DOHH2 (cell line): ENCODE measurements at regions not wholly inside any gene's neighbourhood (a gene's known extent, or its start where the extent isn't known, plus 50 kb on each side); places are given as distances from the start of the nearest gene placed in this dataset.

Experiments used
- H3F3A ChIP-seq: fragments of 200-600 bp; sonication (generic), shearing (Covaris generic); 2 replicates; pipeline ENCODE4 v1.6.0; 2016; ENCODE audit warnings: antibody characterized with exemption, mild to moderate bottlenecking; ENCODE audit not compliant: control insufficient read depth, insufficient read depth
- H3K27ac ChIP-seq: fragments of 200-600 bp; sonication (generic); 2 replicates; pipeline ENCODE4 v1.5.1; 2014; ENCODE audit warnings: low read depth, mild to moderate bottlenecking, low read length, moderate library complexity
- H3K27me3 ChIP-seq: fragments of 200-600 bp; sonication (generic); 2 replicates; pipeline ENCODE4 v1.6.1; 2014; ENCODE audit warnings: mild to moderate bottlenecking, low read length, mixed read lengths; ENCODE audit not compliant: control insufficient read depth
- H3K36me3 ChIP-seq: fragments of 200-600 bp; sonication (generic); 2 replicates; pipeline ENCODE4 v1.6.1; 2014; ENCODE audit warnings: mild to moderate bottlenecking, low read length, moderate library complexity, mixed read lengths; ENCODE audit not compliant: control insufficient read depth
- H3K4me1 ChIP-seq: fragments of 200-600 bp; sonication (generic); 2 replicates; pipeline ENCODE4 v1.6.1; 2014; ENCODE audit warnings: mild to moderate bottlenecking, low read length, mixed read lengths; ENCODE audit not compliant: control insufficient read depth
- H3K4me2 ChIP-seq: fragments of 200-600 bp; sonication (generic); 2 replicates; pipeline ENCODE4 v1.6.0; 2014; ENCODE audit warnings: mild to moderate bottlenecking, low read length, moderate library complexity
- H3K4me3 ChIP-seq: fragments of 200-600 bp; sonication (generic); 2 replicates; pipeline ENCODE4 v1.5.1; 2014; ENCODE audit warnings: mild to moderate bottlenecking, low read length, mixed read lengths
- H3K79me2 ChIP-seq: fragments of 200-600 bp; sonication (generic); 2 replicates; pipeline ENCODE4 v1.6.1; 2014; ENCODE audit warnings: mild to moderate bottlenecking, low read length, mixed read lengths; ENCODE audit not compliant: control insufficient read depth
- H3K9me2 ChIP-seq: fragments of 200-600 bp; sonication (generic); replicated peaks from 2 replicates; pipeline ENCODE4 v1.6.1; 2014; ENCODE audit warnings: mild to moderate bottlenecking, low read length, mixed read lengths; ENCODE audit not compliant: control insufficient read depth
- H3K9me3 ChIP-seq: fragments of 200-600 bp; sonication (generic); 2 replicates; pipeline ENCODE4 v1.6.1; 2014; ENCODE audit warnings: antibody characterized with exemption, low read length, mixed read lengths; ENCODE audit not compliant: control insufficient read depth, insufficient read depth
- H4K20me1 ChIP-seq: fragments of 200-600 bp; sonication (generic); 2 replicates; pipeline ENCODE4 v1.6.0; 2014; ENCODE audit warnings: low read depth, mild to moderate bottlenecking, antibody characterized with exemption, low read length, moderate library complexity; ENCODE audit not compliant: control insufficient read depth, insufficient read depth
- CTCF ChIP-seq: fragments of 200-600 bp; sonication (generic); IDR thresholded peaks from one replicate; pipeline ENCODE4 v1.5.1; 2014; ENCODE audit warnings: antibody characterized with exemption, mild to moderate bottlenecking, low read depth, low read length; ENCODE audit not compliant: poor library complexity, severe bottlenecking
- EZH2phosphoT487 ChIP-seq: fragments of 200-600 bp; sonication (generic); IDR thresholded peaks from 2 replicates; pipeline ENCODE4 v1.6.1; 2017; ENCODE audit warnings: borderline replicate concordance, mild to moderate bottlenecking, antibody characterized with exemption, low read length, moderate library complexity, mixed read lengths

GRCh38 chr6:157760589-157761330 is 62.3 kb upstream of the SNX9 start:
- Histone ChIP-seq H3F3A (peaks cover 22% of the 10 kb centered on the region), H3K4me3 (no peak overlapping the region), H3K36me3 (no peaks in the 10 kb centered on the region), H3K27me3 (peaks cover 62% of the 10 kb centered on the region), H3K4me2 (peak overlapping the region; percentile 88), H3K4me1 (peaks cover 65% of the 10 kb centered on the region), H3K9me3 (no peaks in the 10 kb centered on the region), H3K79me2 (no peaks in the 10 kb centered on the region), H4K20me1 (peaks cover 9% of the 10 kb centered on the region), H3K9me2 (no peaks in the 10 kb centered on the region), H3K27ac (peak overlapping the region; percentile 13; the same call in 1 of the 2 replicates)
- TF ChIP-seq EZH2phosphoT487 (no peak), CTCF (no peak)

GRCh38 chr6:157761331-157761921 is 61.6 kb upstream of the SNX9 start:
- TF ChIP-seq CTCF (no peak), EZH2phosphoT487 (no peak)
- Histone ChIP-seq H4K20me1 (peaks cover 9% of the 10 kb centered on the region), H3K4me1 (peaks cover 70% of the 10 kb centered on the region), H3K27me3 (peaks cover 62% of the 10 kb centered on the region), H3K9me3 (no peaks in the 10 kb centered on the region), H3K79me2 (no peaks in the 10 kb centered on the region), H3K36me3 (no peaks in the 10 kb centered on the region), H3K27ac (peak overlapping the region; percentile 13; the same call in 1 of the 2 replicates), H3K4me3 (no peak overlapping the region), H3F3A (peaks cover 22% of the 10 kb centered on the region), H3K9me2 (no peaks in the 10 kb centered on the region), H3K4me2 (peak overlapping the region; percentile 88)

GRCh38 chr6:157761926-157762325 is 61.1 kb upstream of the SNX9 start:
- Histone ChIP-seq H3K9me2 (no peaks in the 10 kb centered on the region), H3K27me3 (peaks cover 60% of the 10 kb centered on the region), H3K79me2 (no peaks in the 10 kb centered on the region), H3K9me3 (no peaks in the 10 kb centered on the region), H3K36me3 (no peaks in the 10 kb centered on the region), H3K4me3 (peak overlapping the region; percentile 31; the same call in 1 of the 2 replicates), H4K20me1 (peaks cover 9% of the 10 kb centered on the region), H3F3A (peaks cover 22% of the 10 kb centered on the region), H3K27ac (peak overlapping the region; percentile 92; the same call in 1 of the 2 replicates), H3K4me2 (peak overlapping the region; percentile 88), H3K4me1 (peaks cover 71% of the 10 kb centered on the region)
- no peak for TF ChIP-seq CTCF
- no peak for TF ChIP-seq EZH2phosphoT487
